GM12878 (cell line): ENCODE measurements at regions not wholly inside any gene's neighbourhood (a gene's known extent, or its start where the extent isn't known, plus 50 kb on each side); places are given as distances from the start of the nearest gene placed in this dataset.

Source experiments
- ATAC-seq: fragments of 200-7000 bp; cut with Tn5 transposase; 3 replicates; pipeline ENCODE4 v1.9.1; 2020; ENCODE audit warnings: mild to moderate bottlenecking, moderate library complexity
- BruUV-seq: library from RNA; stranded (reverse); fragments of 400-500 nt; replicated peaks from 2 replicates; lab custom pipeline; 2021; lab: Mats Ljungman, UMichigan
- CTCF ChIA-PET: fragments of 300-600 bp; sonication (Branson Sonifier 250); formaldehyde crosslinking; extraction: SDS; loops from one replicate; lab custom pipeline; 2021; ENCODE audit warnings: inconsistent platforms; lab: Yijun Ruan, JAX
- POLR2A ChIA-PET: fragments of 350-600 bp; formaldehyde crosslinking; extraction: SDS; loops from one replicate; lab custom pipeline; 2021; ENCODE audit warnings: inconsistent platforms; lab: Charles Lee
- RAD21 ChIA-PET: fragments of 300-600 bp; sonication (Branson Sonifier 250); formaldehyde crosslinking; loops from one replicate; lab custom pipeline; 2023; ENCODE audit warnings: antibody characterized with exemption; ENCODE audit not compliant: unreplicated experiment; lab: Charles Lee
- SMC1A ChIA-PET: fragments of 300-600 bp; sonication (Branson Sonifier 250); formaldehyde crosslinking; loops from one replicate; lab custom pipeline; 2023; ENCODE audit not compliant: unreplicated experiment, uncharacterized antibody; lab: Charles Lee
- DNase-seq: peaks from one replicate; pipeline ENCODE4 v3.0.0-alpha.2; 2011; ENCODE audit warnings: low read depth, low spot score
- FAIRE-seq: peaks from 3 replicates; lab custom pipeline; 2011; peaks lifted over from hg19 to GRCh38; lab: Jason Lieb, UNC
- H2AFZ ChIP-seq: 2 replicates; pipeline ENCODE4 v1.6.0; 2011; ENCODE audit warnings: low read depth, low read length, control low read depth; ENCODE audit not compliant: control insufficient read depth
- H3K27ac ChIP-seq: 2 replicates; pipeline ENCODE4 v1.5.1; 2011; ENCODE audit warnings: control low read depth; ENCODE audit not compliant: control insufficient read depth, insufficient read depth
- H3K27me3 ChIP-seq, 2 experiments: replicated peaks in 1 of 2; 2 replicates each; pipeline versions ENCODE4 v1.6.0 to v1.6.1; 2011; ENCODE audit warnings: low read length in 1 of 2; ENCODE audit not compliant: control insufficient read depth in 2 of 2, insufficient read depth in 2 of 2
- H3K36me3 ChIP-seq, 2 experiments: 2 replicates each; pipeline ENCODE4 v1.5.1; 2011; ENCODE audit warnings: low read length in 1 of 2; ENCODE audit not compliant: control insufficient read depth in 2 of 2, insufficient read depth in 2 of 2
- H3K4me1 ChIP-seq: 2 replicates; pipeline ENCODE4 v1.6.1; 2011; ENCODE audit warnings: mild to moderate bottlenecking, low read length, moderate library complexity, mixed read lengths; ENCODE audit not compliant: control insufficient read depth, insufficient read depth
- H3K4me2 ChIP-seq: 2 replicates; pipeline ENCODE4 v1.6.0; 2011; ENCODE audit warnings: control low read depth; ENCODE audit not compliant: control insufficient read depth, insufficient read depth
- H3K4me3 ChIP-seq: fragments of 200-600 bp; sonication (generic); 2 replicates; pipeline ENCODE4 v1.5.1; 2016
- H3K79me2 ChIP-seq: 2 replicates; pipeline ENCODE4 v1.6.0; 2011; ENCODE audit warnings: low read length; ENCODE audit not compliant: control insufficient read depth, insufficient read depth
- H3K9ac ChIP-seq: 2 replicates; pipeline ENCODE4 v1.8.0; 2011; ENCODE audit warnings: low read length, control low read depth, mixed read lengths; ENCODE audit not compliant: control insufficient read depth, insufficient read depth
- H3K9me3 ChIP-seq: replicated peaks from 3 replicates; pipeline ENCODE4 v1.5.1; 2011; ENCODE audit warnings: mild to moderate bottlenecking, low read length; ENCODE audit not compliant: control insufficient read depth, insufficient read depth
- H4K20me1 ChIP-seq: 2 replicates; pipeline ENCODE4 v1.6.0; 2011; ENCODE audit not compliant: control insufficient read depth, insufficient read depth
- ASH2L ChIP-seq: fragments of 300-600, 200-600 bp; sonication (generic); IDR thresholded peaks from 2 replicates; pipeline ENCODE4 v1.6.1; 2017; ENCODE audit warnings: low read depth, mild to moderate bottlenecking, borderline replicate concordance
- BMI1 ChIP-seq: fragments of 450-650 bp; IDR thresholded peaks from 2 replicates; pipeline ENCODE4 v1.6.1; 2016; ENCODE audit warnings: mild to moderate bottlenecking, moderate library complexity, borderline replicate concordance
- CBFB ChIP-seq: IDR thresholded peaks from 2 replicates; pipeline ENCODE4 v1.6.1; 2016; ENCODE audit warnings: antibody characterized with exemption, low read depth
- CEBPB ChIP-seq, 2 experiments: fragments of 150-350 bp in 1 of 2; IDR thresholded peaks; 2 replicates each; pipeline ENCODE4 v1.6.1; 2012 to 2014; ENCODE audit warnings: low read depth in 2 of 2, low read length in 2 of 2, borderline replicate concordance in 1 of 2, inconsistent platforms in 1 of 2
- ETV6 ChIP-seq, 2 experiments: fragments of 450-650 bp in 1 of 2; IDR thresholded peaks in 1 of 2; conservative IDR thresholded peaks in 1 of 2; 2 replicates each; pipeline ENCODE4 v1.6.1; 2014; ENCODE audit warnings: antibody characterized with exemption in 1 of 2, borderline replicate concordance in 1 of 2, low read depth in 1 of 2, mild to moderate bottlenecking in 1 of 2, moderate library complexity in 1 of 2
- EZH2 ChIP-seq: IDR thresholded peaks from 2 replicates; pipeline ENCODE4 v1.6.1; 2012; ENCODE audit warnings: low read depth, mild to moderate bottlenecking, control low read depth, inconsistent platforms, low read length, borderline replicate concordance; ENCODE audit not compliant: control insufficient read depth
- HCFC1 ChIP-seq: fragments of 150-350 bp; IDR thresholded peaks from 2 replicates; pipeline ENCODE4 v1.6.1; 2014; ENCODE audit warnings: low read length
- HDAC2 ChIP-seq: fragments of 200-600 bp; sonication (generic); IDR thresholded peaks from 2 replicates; pipeline ENCODE4 v1.6.1; 2017
- IKZF1 ChIP-seq: fragments of 450-650 bp; conservative IDR thresholded peaks from 2 replicates; pipeline ENCODE4 v1.6.1; 2017; ENCODE audit warnings: antibody characterized with exemption, mild to moderate bottlenecking
- MXI1 ChIP-seq: fragments of 150-350 bp; IDR thresholded peaks from 2 replicates; pipeline ENCODE4 v1.6.1; 2011; ENCODE audit warnings: low read depth, mild to moderate bottlenecking, inconsistent platforms, low read length, improper control_type of control experiment
- PAX5 ChIP-seq: IDR thresholded peaks from 2 replicates; pipeline ENCODE4 v1.6.1; 2011; ENCODE audit warnings: low read depth, low read length, borderline replicate concordance
- POLR2AphosphoS2 ChIP-seq: IDR thresholded peaks from 2 replicates; pipeline ENCODE4 v1.6.1; 2011; ENCODE audit warnings: low read depth, mild to moderate bottlenecking, low read length, improper control_type of control experiment, moderate library complexity
- RELA ChIP-seq: fragments of 450-650 bp; IDR thresholded peaks from 2 replicates; pipeline ENCODE4 v1.8.0; 2014; ENCODE audit warnings: borderline replicate concordance; ENCODE audit not compliant: partially characterized antibody
- RFX5 ChIP-seq: IDR thresholded peaks from 2 replicates; pipeline ENCODE4 v1.6.1; 2011; ENCODE audit warnings: low read depth, low read length, improper control_type of control experiment
- SRF ChIP-seq, 2 experiments: IDR thresholded peaks; 2 replicates each; pipeline ENCODE4 v1.6.1; 2011; ENCODE audit warnings: low read depth in 2 of 2, low read length in 2 of 2, mild to moderate bottlenecking in 1 of 2, moderate library complexity in 1 of 2
- SUPT20H ChIP-seq: IDR thresholded peaks from 2 replicates; pipeline ENCODE4 v1.6.1; 2011; ENCODE audit warnings: low read depth, mild to moderate bottlenecking, low read length, moderate library complexity, borderline replicate concordance; ENCODE audit not compliant: control insufficient read depth
- TARDBP ChIP-seq: IDR thresholded peaks from 2 replicates; pipeline ENCODE4 v1.6.1; 2016; ENCODE audit warnings: borderline replicate concordance
- TCF12 ChIP-seq: IDR thresholded peaks from 2 replicates; pipeline ENCODE4 v1.6.1; 2011; ENCODE audit warnings: low read depth, mild to moderate bottlenecking, low read length
- WGBS: methylation state at CpG from one replicate; pipeline ENCODE4 v1.1.6; 2016; ENCODE audit warnings: low lambda C conversion rate; ENCODE audit not compliant: insufficient replicate concordance, insufficient coverage; ENCODE audit errors: missing lambda C conversion rate; 5-methylcytosine and 5-hydroxymethylcytosine counted together
- in situ Hi-C: fragments of 300-500 bp; cut with MboI; formaldehyde crosslinking; loops from 9 replicates; pipeline ENCODE4 v1.14.3; 2018; ENCODE audit warnings: mixed read lengths
- intact Hi-C: fragments of 100-400 bp; cut with micrococcal nuclease; formaldehyde crosslinking; loops from one replicate; pipeline ENCODE4 v1.14.2; 2022; ENCODE audit not compliant: unreplicated experiment
- TF ChIP-seq, protein P1 (sequence below): fragments of 450-650 bp; IDR thresholded peaks from 2 replicates; pipeline ENCODE4 v1.6.1; 2017; ENCODE audit warnings: mild to moderate bottlenecking

DNA sequence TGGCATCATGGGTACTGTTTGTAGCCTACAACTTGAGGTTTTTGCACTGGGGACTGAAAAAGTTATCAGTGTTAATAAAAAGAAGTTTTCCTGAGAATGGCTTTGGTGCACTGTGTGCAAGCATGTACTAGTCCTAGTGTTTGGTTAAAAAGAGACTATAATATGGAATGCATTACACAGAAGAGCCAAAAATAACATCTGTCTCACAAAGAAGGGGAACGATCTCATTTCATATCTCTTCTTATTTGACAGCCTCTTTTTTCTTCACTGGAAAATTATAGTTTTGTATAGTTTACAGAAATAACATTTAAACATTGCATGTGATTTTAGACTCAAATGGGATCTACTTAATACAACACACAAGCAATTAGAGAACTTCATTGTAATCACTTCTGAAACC is 127.0 kb upstream of the GDNF start (continued):
- TF ChIP-seq, protein P1, sequence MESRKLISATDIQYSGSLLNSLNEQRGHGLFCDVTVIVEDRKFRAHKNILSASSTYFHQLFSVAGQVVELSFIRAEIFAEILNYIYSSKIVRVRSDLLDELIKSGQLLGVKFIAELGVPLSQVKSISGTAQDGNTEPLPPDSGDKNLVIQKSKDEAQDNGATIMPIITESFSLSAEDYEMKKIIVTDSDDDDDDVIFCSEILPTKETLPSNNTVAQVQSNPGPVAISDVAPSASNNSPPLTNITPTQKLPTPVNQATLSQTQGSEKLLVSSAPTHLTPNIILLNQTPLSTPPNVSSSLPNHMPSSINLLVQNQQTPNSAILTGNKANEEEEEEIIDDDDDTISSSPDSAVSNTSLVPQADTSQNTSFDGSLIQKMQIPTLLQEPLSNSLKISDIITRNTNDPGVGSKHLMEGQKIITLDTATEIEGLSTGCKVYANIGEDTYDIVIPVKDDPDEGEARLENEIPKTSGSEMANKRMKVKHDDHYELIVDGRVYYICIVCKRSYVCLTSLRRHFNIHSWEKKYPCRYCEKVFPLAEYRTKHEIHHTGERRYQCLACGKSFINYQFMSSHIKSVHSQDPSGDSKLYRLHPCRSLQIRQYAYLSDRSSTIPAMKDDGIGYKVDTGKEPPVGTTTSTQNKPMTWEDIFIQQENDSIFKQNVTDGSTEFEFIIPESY: no peak
- no peak for TF ChIP-seq SRF (IDR thresholded peaks at IDR 0.05; ENCODE audit: low read depth in 2 of 2, low read length in 2 of 2)
- TF ChIP-seq HCFC1: no peak
- no peak for TF ChIP-seq MXI1
- no peak for TF ChIP-seq SUPT20H
- TF ChIP-seq HDAC2: no peak
- TF ChIP-seq RFX5: no peak
- no peak for TF ChIP-seq EZH2
- TF ChIP-seq TARDBP: no peak
- no peak for TF ChIP-seq CEBPB (IDR thresholded peaks at IDR 0.05; ENCODE audit: borderline replicate concordance in 1 of 2, low read depth in 2 of 2, low read length in 2 of 2)
- no peak for TF ChIP-seq CBFB

- ATAC-seq (no peak), FAIRE-seq (no peak), DNase-seq (no peak)
- H3K9me3 ChIP-seq: no peaks in the 10 kb centered on the region
- no peaks in the 10 kb centered on the region for H3K4me1 ChIP-seq
- 15% methylated on average over 2 of the region's 2 CpGs for WGBS
- H4K20me1 ChIP-seq: no peaks in the 10 kb centered on the region
- ChIA-PET RAD21 (no interaction called here), POLR2A (no interaction called here), CTCF (no interaction called here), SMC1A (interaction anchor here (0.6 kb wide), 1 partner anchor 556 kb away, joined by 4 read pairs; no protein-coding TSS in a partner anchor)
- no TSS peak for BruUV-seq
- no peaks in the 10 kb centered on the region for H3K27me3 ChIP-seq
- H3K9ac ChIP-seq: no peak overlapping the region
- TF ChIP-seq POLR2AphosphoS2 (no peak), HDAC2 (no peak), ETV6 (conservative IDR thresholded peaks at IDR 0.05 in 1 of 2, IDR thresholded peaks at IDR 0.05 in 1 of 2; ENCODE audit: borderline replicate concordance in 1 of 2, low read depth in 1 of 2) (no peak), IKZF1 (no peak), BMI1 (no peak), ASH2L (no peak), TARDBP (no peak), PAX5 (no peak), TCF12 (no peak), RELA (no peak)
- in situ Hi-C loops: no loop called here
- H3K4me3 ChIP-seq: no peak overlapping the region
- H3K79me2 ChIP-seq: no peaks in the 10 kb centered on the region
- no peak overlapping the region for H3K27ac ChIP-seq
- no peaks in the 10 kb centered on the region for H3K36me3 ChIP-seq
- no peak overlapping the region for H3K4me2 ChIP-seq
- no peak overlapping the region for H2AFZ ChIP-seq
- intact Hi-C loops: no loop called here
These were observed 126.5 kb upstream of the GDNF start for GRCh38 chr5:37966291-37966690.
